ENCODE measurements at regions not wholly inside any gene's neighbourhood (a gene's known extent, or its start where the extent isn't known, plus 50 kb on each side); places are given as distances from the start of the nearest gene placed in this dataset.

DNA sequence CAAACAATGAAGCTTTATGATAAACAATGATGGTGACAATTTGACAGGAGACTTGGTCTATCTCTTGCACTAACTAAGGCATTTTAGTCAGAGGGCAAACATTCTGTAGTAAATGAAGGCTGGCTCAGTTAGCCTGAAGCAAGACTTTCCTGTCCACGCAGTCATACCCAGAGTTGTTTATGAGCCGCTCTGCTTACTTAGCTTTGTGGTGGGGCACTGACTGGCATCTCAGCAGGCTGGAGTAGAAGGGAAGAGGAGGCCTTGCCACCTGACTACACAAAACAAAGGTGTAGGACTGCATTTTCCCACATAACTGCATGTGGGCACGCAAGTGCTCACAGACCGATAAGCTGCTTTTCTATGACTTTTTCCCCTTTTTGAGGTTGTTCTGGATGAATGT is 133.7 kb upstream of the EPB41L4A start:
- TF ChIP-seq, protein P1, sequence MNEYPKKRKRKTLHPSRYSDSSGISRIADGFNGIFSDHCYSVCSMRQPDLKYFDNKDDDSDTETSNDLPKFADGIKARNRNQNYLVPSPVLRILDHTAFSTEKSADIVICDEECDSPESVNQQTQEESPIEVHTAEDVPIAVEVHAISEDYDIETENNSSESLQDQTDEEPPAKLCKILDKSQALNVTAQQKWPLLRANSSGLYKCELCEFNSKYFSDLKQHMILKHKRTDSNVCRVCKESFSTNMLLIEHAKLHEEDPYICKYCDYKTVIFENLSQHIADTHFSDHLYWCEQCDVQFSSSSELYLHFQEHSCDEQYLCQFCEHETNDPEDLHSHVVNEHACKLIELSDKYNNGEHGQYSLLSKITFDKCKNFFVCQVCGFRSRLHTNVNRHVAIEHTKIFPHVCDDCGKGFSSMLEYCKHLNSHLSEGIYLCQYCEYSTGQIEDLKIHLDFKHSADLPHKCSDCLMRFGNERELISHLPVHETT (CRISPR knock-in tag; conservative IDR thresholded peaks at IDR 0.05 in 1 of 2, IDR thresholded peaks at IDR 0.05 in 1 of 2) = no peak
- TF ChIP-seq ILF3 (IDR thresholded peaks at IDR 0.05; ENCODE audit: borderline replicate concordance) = no peak
- no peak for TF ChIP-seq SMARCC2 (IDR thresholded peaks at IDR 0.05; ENCODE audit: low read depth)
- TF ChIP-seq, protein P2, sequence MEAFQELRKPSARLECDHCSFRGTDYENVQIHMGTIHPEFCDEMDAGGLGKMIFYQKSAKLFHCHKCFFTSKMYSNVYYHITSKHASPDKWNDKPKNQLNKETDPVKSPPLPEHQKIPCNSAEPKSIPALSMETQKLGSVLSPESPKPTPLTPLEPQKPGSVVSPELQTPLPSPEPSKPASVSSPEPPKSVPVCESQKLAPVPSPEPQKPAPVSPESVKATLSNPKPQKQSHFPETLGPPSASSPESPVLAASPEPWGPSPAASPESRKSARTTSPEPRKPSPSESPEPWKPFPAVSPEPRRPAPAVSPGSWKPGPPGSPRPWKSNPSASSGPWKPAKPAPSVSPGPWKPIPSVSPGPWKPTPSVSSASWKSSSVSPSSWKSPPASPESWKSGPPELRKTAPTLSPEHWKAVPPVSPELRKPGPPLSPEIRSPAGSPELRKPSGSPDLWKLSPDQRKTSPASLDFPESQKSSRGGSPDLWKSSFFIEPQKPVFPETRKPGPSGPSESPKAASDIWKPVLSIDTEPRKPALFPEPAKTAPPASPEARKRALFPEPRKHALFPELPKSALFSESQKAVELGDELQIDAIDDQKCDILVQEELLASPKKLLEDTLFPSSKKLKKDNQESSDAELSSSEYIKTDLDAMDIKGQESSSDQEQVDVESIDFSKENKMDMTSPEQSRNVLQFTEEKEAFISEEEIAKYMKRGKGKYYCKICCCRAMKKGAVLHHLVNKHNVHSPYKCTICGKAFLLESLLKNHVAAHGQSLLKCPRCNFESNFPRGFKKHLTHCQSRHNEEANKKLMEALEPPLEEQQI (IDR thresholded peaks at IDR 0.05) = no peak
- no peak for TF ChIP-seq CREB1 (IDR thresholded peaks at IDR 0.05)
- no peak for TF ChIP-seq CREB1 (CRISPR knock-in tag; IDR thresholded peaks at IDR 0.05)
- TF ChIP-seq ZC3H4 (CRISPR knock-in tag; IDR thresholded peaks at IDR 0.05; ENCODE audit: borderline replicate concordance) = no peak
- no peak for TF ChIP-seq ZNF354B (CRISPR knock-in tag; IDR thresholded peaks at IDR 0.05)
- TF ChIP-seq BMI1 (IDR thresholded peaks at IDR 0.05; ENCODE audit: low read length) = no peak
- TF ChIP-seq, protein P3, sequence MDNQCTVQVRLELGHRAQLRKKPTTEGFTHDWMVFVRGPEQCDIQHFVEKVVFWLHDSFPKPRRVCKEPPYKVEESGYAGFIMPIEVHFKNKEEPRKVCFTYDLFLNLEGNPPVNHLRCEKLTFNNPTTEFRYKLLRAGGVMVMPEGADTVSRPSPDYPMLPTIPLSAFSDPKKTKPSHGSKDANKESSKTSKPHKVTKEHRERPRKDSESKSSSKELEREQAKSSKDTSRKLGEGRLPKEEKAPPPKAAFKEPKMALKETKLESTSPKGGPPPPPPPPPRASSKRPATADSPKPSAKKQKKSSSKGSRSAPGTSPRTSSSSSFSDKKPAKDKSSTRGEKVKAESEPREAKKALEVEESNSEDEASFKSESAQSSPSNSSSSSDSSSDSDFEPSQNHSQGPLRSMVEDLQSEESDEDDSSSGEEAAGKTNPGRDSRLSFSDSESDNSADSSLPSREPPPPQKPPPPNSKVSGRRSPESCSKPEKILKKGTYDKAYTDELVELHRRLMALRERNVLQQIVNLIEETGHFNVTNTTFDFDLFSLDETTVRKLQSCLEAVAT (IDR thresholded peaks at IDR 0.05) = no peak
- TF ChIP-seq POU5F1 (IDR thresholded peaks at IDR 0.05; ENCODE audit: borderline replicate concordance, low read depth, low read length, partially characterized antibody) = no peak
- no peak for TF ChIP-seq KDM1A (IDR thresholded peaks at IDR 0.05)
- TF ChIP-seq ZNF444 (CRISPR knock-in tag; IDR thresholded peaks at IDR 0.05) = no peak
- TF ChIP-seq, protein P4, sequence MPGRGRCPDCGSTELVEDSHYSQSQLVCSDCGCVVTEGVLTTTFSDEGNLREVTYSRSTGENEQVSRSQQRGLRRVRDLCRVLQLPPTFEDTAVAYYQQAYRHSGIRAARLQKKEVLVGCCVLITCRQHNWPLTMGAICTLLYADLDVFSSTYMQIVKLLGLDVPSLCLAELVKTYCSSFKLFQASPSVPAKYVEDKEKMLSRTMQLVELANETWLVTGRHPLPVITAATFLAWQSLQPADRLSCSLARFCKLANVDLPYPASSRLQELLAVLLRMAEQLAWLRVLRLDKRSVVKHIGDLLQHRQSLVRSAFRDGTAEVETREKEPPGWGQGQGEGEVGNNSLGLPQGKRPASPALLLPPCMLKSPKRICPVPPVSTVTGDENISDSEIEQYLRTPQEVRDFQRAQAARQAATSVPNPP (IDR thresholded peaks at IDR 0.05; ENCODE audit: borderline replicate concordance, insufficient read depth, insufficient read length) = no peak
- no peak for TF ChIP-seq SRSF3 (IDR thresholded peaks at IDR 0.05; ENCODE audit: insufficient read depth, low read length)
- TF ChIP-seq ZNF644 (tag; IDR thresholded peaks at IDR 0.05; ENCODE audit: low read depth) = no peak
- H3K9me3 ChIP-seq (replicated peaks; ENCODE audit: control insufficient read depth, insufficient read depth, low read depth, low read length) = no peaks in the 10 kb centered on the region
- no peak overlapping the region for H3K27ac ChIP-seq (ENCODE audit: extremely low read depth, low read depth, low read length)
- no peaks in the 10 kb centered on the region for H3K9me1 ChIP-seq (ENCODE audit: control insufficient read depth, insufficient read depth, low read length)
- POLR2A ChIA-PET = no interaction called here
- FAIRE-seq (no peak), DNase-seq (ENCODE audit: extremely low read depth in 1 of 4, low spot score in 3 of 4) (no peak), ATAC-seq (no peak)
- no peaks in the 10 kb centered on the region for H3K79me2 ChIP-seq (ENCODE audit: control insufficient read depth, insufficient read depth, low read length)
- no peak overlapping the region for H3K4me2 ChIP-seq (ENCODE audit: insufficient read depth, low read length)
- no peaks in the 10 kb centered on the region for H3K36me3 ChIP-seq (ENCODE audit: control insufficient read depth, insufficient read depth, low read length)
- H4K20me1 ChIP-seq (replicated peaks; ENCODE audit: control insufficient read depth, insufficient read depth, low read length) = no peaks in the 10 kb centered on the region
- no peak overlapping the region for H2AFZ ChIP-seq (ENCODE audit: low read depth, low read length)
- CTCF ChIA-PET (ENCODE audit: low intra/inter-chr PET ratio) = interaction anchor here (0.9 to 2.5 kb wide), 2 partner anchors 204 to 378 kb away, joined by 3 to 28 read pairs; no protein-coding TSS in a partner anchor
- BruUV-seq (replicated peaks) = no TSS peak
- H3K4me3 ChIP-seq = no peak overlapping the region
- intact Hi-C loops (cut with micrococcal nuclease) = loop anchor here (5.0 to 10.0 kb wide), 4 partner anchors 112 to 1052 kb away; partner anchors contain the start of gene DCP2
- H3K4me1 ChIP-seq (replicated peaks in 1 of 2; ENCODE audit: control insufficient read depth in 2 of 2, insufficient read depth in 2 of 2, low read length in 2 of 2) = peaks cover 12 to 25% of the 10 kb centered on the region in 2 experiments
- 44% methylated on average over 4 of the region's 4 CpGs for WGBS (ENCODE audit: insufficient coverage, low coverage, missing lambda C conversion rate)
- H3K27me3 ChIP-seq (ENCODE audit: control insufficient read depth in 2 of 2, insufficient read depth in 2 of 2, low read length in 2 of 2) = peaks cover 0 to 5% of the 10 kb centered on the region in 2 experiments; a peak in 1 of 5 replicates
- H3K9ac ChIP-seq (ENCODE audit: insufficient read depth in 1 of 2, low read depth in 2 of 2, low read length in 2 of 2) = no peak overlapping the region
- in situ Hi-C loops (cut with MboI) = loop anchor here (5.0 kb wide), 1 partner anchor 200 kb away; no protein-coding TSS in a partner anchor
